SU-DHL-6 (cell line): ENCODE measurements at regions not wholly inside any gene's neighbourhood (a gene's known extent, or its start where the extent isn't known, plus 50 kb on each side); places are given as distances from the start of the nearest gene placed in this dataset.

Experiments
- CTCF ChIP-seq: fragments of 200-600 bp; sonication (generic); IDR thresholded peaks from one replicate; pipeline ENCODE4 v1.5.1; 2017; ENCODE audit warnings: antibody characterized with exemption, mild to moderate bottlenecking, low read length, moderate library complexity; ENCODE audit not compliant: insufficient read depth, poor library complexity, severe bottlenecking
- EZH2phosphoT487 ChIP-seq: fragments of 200-600 bp; sonication (generic), shearing (Covaris generic); conservative IDR thresholded peaks from 2 replicates; pipeline ENCODE4 v1.6.1; 2018; ENCODE audit warnings: mild to moderate bottlenecking, antibody characterized with exemption, low read length, moderate library complexity, mixed read lengths

- no peak for TF ChIP-seq CTCF
- TF ChIP-seq EZH2phosphoT487, result no peak
These were observed 190.3 kb upstream of the ZC3H12C start for GRCh38 chr11:109902764-109903433.
